GM19025 (cell line): ENCODE measurements at regions not wholly inside any gene's neighbourhood (a gene's known extent, or its start where the extent isn't known, plus 50 kb on each side); places are given as distances from the start of the nearest gene placed in this dataset.
"Not testable (repeated sequence)": the region's sequence is repeated elsewhere in the genome, so short reads cannot be mapped to it uniquely, and the experiment has no call there.

ENCODE experiments used
- ATAC-seq: cut with Tn5 transposase; IDR thresholded peaks from one replicate; pipeline ENCODE4 v1.9.1; 2021; ENCODE audit warnings: mild to moderate bottlenecking, low read depth, moderate library complexity; ENCODE audit not compliant: unreplicated experiment

DNA sequence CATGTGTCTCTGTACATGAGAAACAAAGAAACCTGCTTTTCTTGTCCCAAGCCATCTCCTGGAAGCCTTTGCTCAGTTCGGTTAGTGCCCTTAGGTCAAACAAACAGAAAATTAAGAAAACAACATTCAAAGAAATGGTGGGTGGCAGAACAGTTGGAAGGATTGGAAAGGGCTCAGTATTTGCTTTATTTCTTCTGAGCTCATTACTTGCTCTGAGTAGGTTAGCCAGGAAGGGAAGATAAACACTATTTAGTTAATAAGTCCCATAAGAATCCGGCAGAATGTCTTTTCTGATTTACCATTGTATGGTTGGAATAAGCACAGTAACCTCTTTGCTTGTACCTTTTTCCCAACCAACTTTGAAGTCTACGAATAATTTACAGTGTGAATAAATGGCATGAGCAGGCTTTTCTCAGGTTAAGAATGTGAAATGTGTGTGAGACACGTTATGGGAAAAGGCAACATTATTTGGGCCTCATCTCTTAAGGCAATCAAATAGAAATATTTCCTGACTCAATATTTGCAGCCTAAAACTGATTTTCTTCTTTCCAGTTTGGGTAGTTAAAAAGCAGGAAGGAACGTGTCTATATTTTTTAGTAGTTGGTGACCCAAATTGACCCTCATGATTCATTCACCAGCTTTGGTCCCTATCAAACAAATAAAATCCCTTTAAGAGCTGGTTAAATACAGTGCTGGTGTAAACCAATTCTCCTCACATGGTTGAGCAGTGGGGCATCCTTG lies 158.5 kb downstream of the DKK1 start:
- ATAC-seq: no peak

DNA sequence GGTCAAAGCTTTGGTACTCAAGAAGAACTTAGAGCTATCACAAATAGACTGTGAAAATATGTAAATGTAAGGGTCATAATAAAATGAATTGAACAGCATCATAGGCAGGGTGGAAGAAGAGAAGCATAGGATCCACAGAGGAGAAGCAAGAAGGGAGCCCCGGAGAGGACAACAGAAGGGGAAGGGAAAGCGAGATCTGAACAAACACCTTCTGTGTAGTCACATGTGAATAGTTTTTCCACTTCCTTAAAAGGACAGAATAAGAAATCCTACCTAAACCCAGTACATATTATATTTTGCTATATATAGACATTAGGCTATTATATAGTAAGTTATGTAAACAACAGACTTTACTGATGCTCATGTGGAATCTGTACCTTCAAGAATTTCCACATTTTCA lies 160.2 kb downstream of the DKK1 start:
- ATAC-seq: no peak

DNA sequence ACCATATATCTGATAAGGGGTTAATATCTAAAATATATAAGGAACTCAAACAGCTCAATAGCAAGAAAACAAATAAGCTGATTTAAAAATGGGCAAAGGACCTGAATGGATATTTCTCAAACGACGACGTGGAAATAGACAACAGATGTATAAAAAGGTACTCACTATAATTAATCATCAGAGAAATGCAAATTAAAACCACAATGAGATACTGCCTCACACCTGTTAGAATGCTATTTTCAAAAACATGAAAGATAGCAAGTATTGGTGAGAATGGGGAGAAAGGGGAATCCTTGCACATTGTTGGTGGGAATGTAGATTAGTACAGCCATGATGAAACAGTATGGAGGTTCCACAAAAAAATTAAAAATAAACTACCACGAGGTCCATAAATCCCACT lies 163.2 kb downstream of the DKK1 start:
- ATAC-seq: no peak

DNA sequence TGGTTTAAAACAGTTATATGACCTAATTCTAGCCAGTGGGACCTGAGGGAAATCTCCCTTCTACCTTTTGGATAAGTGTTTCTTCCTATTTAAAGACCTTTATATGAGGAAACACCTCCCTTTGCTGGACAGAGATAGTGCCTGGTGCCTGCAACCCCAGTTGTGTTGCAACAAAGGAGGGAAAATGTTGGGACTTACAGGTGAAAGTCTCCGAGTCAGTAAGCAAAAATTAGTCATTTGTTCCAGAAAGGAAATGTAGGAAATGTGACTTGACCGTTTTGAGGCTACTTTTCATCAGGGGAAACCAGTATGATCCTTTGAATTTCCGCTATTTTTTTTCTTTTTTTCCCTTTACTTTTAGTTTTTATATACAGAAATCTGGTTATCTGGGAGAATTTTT lies 165.5 kb downstream of the DKK1 start:
- no peak for ATAC-seq

DNA sequence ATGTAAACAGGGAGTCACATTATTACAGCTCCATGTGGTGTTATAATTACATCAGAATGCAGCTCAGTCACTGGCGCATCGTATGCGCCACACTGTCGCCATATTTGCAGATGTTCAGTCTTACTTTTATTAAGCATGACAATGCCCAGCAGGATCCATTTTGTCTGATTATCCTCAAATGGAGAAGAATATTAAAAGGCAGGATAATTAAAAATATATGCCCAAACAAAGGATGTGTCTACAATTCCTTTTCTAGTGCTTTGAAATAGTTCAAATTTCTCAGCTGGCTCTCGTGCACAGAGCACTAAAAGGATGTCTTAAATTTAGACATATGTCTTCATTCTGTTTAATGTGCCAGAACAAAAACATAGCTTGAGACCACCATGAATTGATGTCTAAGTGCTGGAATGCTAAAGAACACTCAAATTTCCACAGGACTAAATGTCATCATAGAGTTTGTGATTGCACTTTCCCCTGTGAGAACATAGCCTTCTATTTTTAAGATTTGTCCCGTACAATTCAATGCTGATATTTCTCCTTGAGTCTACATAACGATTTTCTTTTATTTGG lies 168.0 kb downstream of the DKK1 start:
- no peak for ATAC-seq

DNA sequence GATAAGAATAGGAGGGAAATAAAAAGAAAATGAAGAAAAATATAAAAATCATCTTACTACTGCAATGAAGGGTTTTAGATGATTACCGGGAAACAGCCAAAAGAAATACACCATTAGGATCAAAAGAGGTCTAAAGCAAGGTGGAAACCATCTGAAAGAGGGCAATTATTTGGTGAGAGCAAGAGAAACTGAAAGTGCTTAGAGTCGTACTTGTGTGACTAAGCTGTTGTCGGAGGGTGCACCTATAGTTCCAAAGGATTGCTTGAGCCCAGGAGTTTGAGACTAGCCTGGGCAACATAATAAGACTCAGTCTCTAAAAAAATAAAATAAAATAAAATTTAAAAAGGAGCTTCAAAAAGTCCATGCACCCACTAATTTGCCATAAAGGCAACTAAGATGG lies 169.5 kb downstream of the DKK1 start:
- ATAC-seq: peak; percentile 67

DNA sequence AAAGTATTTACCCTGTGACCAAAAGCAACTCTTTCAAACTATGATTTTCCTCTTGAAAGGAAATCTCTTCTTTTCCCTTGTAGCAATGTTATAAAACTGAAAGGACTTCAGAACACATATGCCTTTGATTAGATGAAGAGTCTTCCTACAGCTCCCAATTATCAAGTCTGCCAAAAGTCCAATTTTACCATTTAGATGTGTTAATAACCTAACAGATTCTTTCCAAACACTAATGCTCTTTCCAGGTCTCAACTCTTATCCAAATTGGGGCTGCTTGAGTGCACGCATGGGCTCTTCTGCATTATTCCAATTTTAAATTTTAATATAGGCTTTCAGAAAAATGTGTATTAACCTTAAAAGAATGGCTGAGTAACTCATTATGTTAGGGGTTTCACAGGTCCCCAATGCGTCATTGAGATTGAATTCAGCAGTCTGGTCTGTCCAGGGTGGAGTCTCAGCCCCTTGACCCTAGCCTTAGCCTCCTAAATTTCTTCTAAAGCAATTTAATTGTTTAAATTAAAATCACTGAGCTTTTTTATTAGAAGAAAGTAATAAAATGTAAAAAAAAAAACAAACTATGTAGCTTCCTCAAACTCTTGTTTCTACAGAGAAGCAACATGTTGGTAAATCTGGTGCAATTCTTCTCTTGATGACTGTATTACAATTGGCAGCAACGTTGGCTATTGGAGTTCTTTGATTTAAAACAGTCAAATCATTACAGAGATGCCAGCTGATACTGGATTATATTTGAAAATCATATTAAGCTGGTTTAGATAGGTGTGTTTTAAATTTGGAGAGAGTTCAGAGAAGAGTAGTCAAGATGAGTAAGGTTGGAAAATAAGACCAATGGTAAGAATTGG lies 170.4 kb downstream of the DKK1 start:
- no peak for ATAC-seq

DNA sequence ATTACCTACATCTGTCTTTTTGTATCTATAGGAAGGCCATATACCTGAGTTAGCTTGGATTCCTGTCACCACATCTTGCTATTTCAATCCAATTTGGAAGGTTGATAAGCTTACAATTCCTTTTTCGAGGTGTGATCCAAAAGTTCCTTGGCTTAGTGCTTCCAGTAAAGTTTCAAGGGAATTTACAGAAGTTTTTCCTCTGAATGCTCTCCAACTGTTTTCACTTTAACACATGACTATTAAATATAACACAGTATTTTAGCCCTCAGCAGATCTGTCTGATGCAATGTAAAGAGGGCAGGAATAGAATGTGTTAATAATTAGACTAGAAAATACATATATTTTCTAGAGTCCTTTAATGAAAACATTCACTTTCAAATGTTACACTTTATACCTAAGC lies 171.4 kb downstream of the DKK1 start:
- ATAC-seq: no peak

DNA sequence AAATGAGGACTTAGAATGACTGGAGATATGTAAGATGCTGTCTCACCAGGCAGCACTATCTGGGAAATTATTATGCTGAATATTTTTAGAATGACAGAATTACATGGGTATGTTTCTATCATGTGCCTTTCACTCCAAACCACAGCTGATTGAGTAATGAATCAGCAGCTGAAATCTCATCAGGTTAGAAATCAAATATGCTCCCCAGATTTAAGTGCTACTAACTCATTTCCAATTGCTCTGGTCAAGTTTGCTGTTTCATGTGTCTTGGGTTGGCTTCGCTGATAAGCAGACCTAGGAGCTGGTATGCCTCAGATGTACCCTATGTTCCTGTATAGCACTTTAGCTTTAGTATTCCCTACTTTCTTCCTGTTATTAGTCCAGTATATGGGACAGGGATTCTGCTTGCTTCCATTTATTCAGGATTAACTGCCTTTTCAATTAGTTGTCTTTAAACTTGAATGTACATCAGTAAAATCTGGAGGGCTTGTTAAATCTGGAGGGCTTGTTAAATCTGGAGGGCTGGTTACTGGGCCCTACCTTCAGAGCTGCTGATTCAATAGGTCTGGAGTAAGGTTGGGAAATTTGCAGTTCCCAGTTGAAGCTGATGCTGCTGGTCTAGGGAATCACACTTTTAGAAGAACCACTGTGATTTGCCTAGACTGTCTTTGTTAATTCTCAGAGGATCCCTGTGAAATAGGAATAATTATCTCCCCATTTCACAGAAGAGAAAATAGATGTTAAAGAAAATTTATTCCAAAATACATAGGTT lies 172.9 kb downstream of the DKK1 start:
- no peak for ATAC-seq

DNA sequence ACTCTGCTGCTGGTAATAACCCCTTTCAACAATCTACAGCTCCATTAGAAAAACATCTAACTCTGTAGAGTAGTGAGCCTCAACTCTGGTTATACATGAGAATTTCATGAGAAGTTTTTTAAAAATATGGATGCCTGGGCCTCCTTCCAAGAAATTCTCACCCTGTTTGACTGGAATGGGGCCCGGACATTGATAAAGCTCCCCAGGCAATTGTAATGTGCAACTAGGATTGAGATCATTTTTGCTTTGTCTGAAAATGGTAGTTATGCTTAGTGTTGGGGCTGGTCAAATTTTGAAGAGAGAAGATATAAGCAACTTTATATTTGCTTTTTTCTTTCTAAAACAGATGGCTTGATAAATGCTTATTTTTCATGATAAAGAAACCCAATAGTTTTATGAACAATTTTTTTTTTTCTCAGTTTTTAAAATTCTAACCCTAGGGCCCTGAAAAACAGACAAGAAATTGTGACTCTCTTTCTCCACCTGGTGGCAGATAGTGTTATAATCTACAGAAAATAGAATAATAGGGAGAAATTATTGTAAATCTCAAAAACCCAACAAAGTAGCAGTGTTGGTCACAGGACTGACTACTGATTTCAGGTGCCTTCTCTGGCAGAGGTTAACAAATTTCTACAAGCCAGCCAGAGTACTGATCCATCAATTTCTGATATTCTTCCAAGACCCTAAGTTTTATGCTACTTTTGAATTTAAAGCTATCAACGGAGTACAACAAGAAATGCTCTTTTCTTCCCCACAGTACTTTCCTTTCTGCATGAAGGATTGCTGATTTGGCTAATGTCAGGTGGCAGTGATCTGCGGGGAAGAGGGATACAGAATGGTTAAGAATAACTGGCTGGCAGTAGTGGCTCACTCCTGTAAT lies 174.8 kb downstream of the DKK1 start:
- no peak for ATAC-seq

DNA sequence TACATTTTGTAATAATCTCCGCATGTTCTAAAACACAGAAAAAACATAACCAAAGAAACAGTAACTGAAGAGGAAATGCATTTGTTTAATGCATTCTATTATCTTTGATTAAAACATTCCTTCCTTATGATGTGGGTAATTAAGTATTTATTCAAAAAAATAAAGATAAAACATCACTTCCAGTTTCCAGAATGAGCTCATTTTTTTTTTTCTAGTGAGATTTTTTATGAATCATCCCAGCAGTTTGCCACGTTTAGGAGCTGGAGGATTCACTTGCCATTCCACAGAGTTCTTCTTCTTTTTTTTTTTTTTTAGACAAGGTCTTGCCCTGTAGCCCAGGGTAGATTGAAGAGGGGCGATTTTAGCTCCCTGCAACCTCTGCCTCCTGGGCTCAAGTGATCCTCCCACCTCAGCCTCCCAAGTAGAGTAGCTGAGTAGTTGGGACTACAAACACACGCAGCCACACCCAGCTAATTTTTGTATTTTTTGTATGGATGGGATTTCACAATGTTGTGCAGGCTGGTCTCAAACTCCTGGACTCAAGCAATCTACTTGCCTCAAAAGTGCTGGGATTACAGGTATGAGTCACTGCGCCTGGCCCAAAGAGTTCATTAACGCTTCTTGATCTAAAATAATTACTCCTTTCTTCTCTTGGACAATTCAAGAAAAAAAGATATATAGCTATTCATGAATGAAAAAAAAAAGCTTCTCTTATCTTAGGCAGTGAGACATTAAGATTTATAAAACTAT lies 177.3 kb downstream of the DKK1 start:
- no peak for ATAC-seq

DNA sequence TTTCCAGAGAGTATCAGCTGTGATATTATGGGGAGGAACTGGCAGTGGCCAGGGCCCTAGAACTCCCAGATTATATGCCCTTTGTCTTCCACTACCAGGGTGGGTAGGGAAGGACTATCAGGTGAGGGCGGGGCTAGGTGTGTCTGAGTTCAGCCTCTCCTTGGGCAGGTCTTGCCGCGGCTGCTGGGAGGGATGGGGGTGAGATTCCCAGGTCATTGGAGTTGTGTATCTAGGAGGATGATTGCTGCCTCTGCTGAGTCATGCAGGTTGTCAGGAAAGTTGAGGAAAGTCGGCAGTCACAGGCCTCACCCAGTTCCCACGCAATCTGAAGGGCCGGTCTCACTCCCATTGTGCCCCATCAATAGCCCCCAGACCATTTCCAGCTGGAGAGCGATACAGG lies 185.2 kb downstream of the DKK1 start:
- no peak for ATAC-seq

DNA sequence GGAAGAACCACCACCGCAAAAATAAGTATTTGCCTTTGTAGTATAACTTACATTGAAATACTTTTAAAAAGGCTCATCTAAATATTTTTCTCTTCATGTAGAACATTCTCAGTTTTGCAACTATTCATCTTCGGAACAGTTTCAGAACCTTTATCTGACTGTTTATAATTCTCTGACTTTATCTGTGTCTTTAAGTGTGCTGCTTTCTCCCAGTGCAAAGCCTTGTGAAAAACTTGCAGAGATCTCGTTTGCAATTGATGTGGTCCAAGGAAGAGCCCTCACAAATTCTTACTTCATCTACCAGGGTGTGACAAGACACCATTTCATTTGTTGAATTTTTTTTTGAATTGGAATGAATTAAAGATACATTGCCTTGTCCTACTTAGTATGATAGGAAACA lies 186.4 kb downstream of the DKK1 start:
- no peak for ATAC-seq

DNA sequence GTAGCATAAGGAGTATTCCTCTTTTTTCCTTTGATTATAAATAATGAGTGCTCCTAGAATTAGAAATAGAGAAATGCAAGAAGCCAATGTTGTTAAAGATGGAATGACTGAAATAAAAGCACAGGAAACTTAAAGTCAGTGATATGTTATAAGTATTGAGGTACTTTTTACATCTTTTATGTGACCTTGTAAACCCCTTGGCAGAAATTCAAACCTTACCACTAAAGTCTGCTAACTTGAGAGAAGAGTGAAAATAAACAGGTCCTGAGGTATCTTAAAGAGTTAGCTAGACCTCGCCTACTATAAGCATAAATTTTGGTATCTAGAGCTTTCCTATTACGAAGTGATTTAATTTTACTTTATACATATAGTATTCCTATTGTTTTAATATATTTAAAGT lies 188.2 kb downstream of the DKK1 start:
- no peak for ATAC-seq

DNA sequence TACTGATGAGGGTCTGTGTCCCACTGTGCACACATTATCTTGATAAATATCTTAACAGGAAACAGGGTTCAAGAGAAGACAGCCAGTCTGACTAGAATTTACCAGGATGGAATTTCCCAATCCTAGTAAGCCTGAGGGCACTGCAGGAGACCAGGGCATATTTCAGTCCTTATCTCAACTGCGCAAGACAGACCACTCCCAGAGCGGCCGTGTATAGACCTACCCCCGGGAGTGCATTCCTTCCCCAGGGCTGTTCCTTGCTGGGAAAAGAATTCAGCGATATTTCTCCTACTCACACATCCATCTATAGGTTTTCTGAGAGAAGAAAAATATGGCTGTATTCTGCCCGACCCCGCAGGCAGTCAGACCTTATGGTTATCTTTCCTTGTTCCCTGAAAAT lies 191.3 kb downstream of the DKK1 start:
- not testable (repeated sequence) for ATAC-seq

DNA sequence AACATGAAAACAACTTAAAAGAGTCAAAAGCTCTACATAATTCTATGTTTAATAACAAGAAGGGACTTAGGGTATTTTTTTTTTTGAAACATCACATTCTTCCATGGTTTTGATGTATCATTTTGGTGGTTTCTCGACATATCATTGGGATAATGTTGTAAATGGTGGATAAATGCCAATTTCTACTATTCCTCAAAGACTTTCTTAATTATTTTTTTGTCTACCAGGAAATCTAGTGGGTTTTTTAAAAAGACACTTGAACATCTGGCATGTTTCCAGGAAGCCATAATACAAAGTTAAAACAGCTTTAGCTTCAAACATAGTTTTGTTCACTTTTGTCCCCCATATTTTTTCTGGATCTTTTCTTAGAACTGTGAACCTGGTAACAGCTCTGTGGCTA lies 200.4 kb downstream of the DKK1 start:
- no peak for ATAC-seq

DNA sequence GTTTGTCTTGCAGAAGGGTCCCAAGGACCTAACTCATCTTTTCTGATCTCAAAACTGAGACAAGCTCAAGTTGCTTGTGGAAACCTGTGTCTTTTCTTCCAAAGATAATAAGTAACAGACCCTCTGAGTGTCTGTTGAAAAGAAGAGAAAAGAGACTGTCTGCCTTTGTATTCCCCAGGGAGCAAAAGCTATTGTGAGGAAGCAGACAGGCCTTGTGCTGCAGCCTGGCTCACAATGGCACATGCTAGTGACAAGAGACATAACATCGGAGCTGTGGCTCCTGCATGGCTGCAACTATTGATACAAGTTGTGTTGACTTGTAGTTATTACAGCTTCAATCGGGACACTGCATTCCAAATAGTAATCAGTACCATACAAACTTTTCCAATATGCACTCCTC lies 202.9 kb downstream of the DKK1 start:
- ATAC-seq: no peak

DNA sequence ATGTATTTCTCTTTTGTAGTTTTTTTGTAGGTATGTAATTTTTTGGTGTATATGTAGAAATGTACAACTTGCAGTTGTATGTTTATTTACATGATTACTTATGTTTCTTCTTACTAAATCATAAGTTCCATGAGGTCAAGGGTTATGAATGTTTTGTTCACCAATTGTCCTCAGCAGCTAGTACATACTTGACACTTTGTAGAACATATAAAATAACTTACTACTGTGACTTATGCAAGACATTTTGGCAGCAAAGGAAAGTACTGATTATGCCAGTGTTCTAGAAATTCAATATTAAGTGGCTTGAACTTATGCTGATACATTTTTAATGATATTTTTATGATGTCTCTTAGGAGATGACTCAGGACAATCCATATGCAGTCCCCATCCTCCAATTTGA lies 209.6 kb downstream of the DKK1 start:
- ATAC-seq: no peak

DNA sequence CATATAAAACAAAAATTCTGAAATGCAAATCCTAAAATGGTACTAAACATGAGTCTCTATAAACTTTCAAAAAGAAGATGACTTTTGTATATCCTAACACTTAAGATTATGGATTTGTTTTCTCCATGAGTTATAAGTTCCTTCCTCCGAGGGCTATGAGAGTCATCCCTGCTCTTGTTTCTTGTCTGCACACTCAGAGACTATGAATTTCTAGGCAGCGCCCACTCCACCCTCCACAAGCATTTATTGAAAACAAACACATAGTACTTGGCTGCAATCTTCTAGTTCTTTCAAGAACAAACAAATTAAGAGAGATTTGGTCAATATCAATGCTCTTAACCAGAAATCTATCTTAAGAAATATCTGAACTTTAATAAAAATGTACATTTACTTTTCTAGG lies 211.7 kb downstream of the DKK1 start:
- no peak for ATAC-seq
